Activated T-helper 17 cell treated with anti-CD3 and anti-CD28 coated beads, Interleukin-2, amount 50 U/mL, for 72 hours (primary cell): ENCODE measurements at regions not wholly inside any gene's neighbourhood (a gene's known extent, or its start where the extent isn't known, plus 50 kb on each side); places are given as distances from the start of the nearest gene placed in this dataset.
"Not testable (repeated sequence)": the region's sequence is repeated elsewhere in the genome, so short reads cannot be mapped to it uniquely, and the experiment has no call there.

ENCODE experiments used
- ATAC-seq: fragments of 150-1000 bp; cut with Tn5 transposase; replicated peaks from 2 replicates; pipeline ENCODE4 v1.10.0; 2021; ENCODE audit warnings: mild to moderate bottlenecking, moderate library complexity
- H3K27ac Mint-ChIP-seq: one replicate; pipeline ENCODE4 v1.8.0; 2022; ENCODE audit warnings: mixed read lengths
- H3K27me3 Mint-ChIP-seq: one replicate; pipeline ENCODE4 v1.8.0; 2022; ENCODE audit warnings: mixed read lengths
- H3K36me3 Mint-ChIP-seq: one replicate; pipeline ENCODE4 v1.8.0; 2022; ENCODE audit warnings: low read depth, mild to moderate bottlenecking, mixed read lengths
- H3K4me1 Mint-ChIP-seq: one replicate; pipeline ENCODE4 v1.8.0; 2022; ENCODE audit warnings: mixed read lengths
- H3K4me3 Mint-ChIP-seq: one replicate; pipeline ENCODE4 v1.8.0; 2022; ENCODE audit warnings: mild to moderate bottlenecking, mixed read lengths
- H3K9me3 Mint-ChIP-seq: one replicate; pipeline ENCODE4 v1.8.0; 2022; ENCODE audit warnings: mixed read lengths

DNA sequence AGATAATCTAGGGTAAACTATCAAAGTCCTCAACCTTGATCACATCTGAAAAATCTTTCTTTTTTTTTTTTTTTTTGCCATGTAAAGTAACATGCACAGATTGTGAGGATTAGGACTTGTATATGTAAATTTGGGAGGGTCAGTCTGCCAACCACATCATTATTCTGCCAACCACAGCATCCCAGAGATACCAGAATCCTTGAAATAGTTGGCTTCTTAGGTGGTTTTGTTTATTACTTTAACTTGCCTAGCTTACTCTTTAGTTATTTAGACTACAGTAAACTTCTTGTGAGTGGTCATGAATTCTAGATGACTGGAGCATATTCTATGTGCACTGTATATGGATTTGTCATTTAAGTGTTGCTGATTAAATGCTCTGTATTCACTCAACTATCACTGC is 242.1 kb upstream of the RBMS1 start:
- peaks cover 5% of the 10 kb centered on the region for H3K9me3 Mint-ChIP-seq
- H3K4me3 Mint-ChIP-seq, result no peak overlapping the region
- no peaks in the 10 kb centered on the region for H3K36me3 Mint-ChIP-seq
- peaks cover 7% of the 10 kb centered on the region for H3K27me3 Mint-ChIP-seq
- H3K4me1 Mint-ChIP-seq, result no peaks in the 10 kb centered on the region
- no peak overlapping the region for H3K27ac Mint-ChIP-seq
- ATAC-seq, result no peak

DNA sequence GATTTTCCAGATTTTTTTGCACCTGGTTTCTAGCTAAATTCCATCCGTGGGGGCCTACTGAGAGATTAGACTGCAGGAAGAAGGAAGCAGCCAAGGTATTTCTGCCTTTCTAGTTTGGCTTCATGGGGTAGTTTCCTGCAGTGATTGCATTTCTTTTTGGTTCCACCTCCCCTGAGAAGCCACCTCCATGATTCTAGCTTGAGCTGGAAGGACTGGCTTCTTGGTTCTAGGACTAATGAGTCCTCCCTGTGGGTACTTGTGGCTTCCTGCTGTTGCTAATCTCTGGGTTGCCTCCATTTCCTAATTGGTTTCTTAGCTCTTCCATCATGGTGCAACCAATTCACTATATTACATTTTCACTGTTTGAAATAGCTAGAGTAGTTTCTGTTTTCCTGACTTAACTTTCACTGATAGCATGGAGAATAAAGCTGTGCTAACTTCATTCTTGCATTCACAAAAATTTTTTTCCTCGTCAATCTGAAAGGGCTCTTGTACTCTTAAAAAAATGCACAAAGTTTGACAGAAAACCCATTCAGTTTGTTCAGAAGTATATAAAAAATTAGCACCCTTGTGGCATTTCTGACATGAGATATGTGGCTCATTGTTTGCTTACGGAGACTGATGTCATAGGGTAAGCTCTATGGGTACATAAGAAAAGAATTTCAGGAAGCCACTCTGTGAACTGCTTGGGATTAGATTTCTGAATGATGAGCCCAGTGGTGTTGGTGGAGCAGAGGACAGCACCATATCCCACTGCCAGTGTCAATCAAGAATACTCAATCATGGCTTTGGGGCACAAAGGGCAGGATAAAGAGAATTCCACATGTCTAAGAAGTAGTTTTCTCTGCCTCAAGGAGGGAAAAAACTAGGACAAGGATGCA is 242.8 kb upstream of the RBMS1 start:
- H3K27me3 Mint-ChIP-seq, result peaks cover 7% of the 10 kb centered on the region
- peaks cover 5% of the 10 kb centered on the region for H3K9me3 Mint-ChIP-seq

GRCh38 chr2:160737247-160737646 is 243.6 kb upstream of the RBMS1 start:
- Mint-ChIP-seq H3K4me3 (no peak overlapping the region), H3K27me3 (peaks cover 4% of the 10 kb centered on the region), H3K4me1 (no peaks in the 10 kb centered on the region), H3K9me3 (peaks cover 5% of the 10 kb centered on the region), H3K27ac (no peak overlapping the region), H3K36me3 (no peaks in the 10 kb centered on the region)
- no peak for ATAC-seq

More for the DNA sequence above, 242.8 kb upstream of the RBMS1 start:
- ATAC-seq, result no peak
- H3K36me3 Mint-ChIP-seq, result no peaks in the 10 kb centered on the region
- no peaks in the 10 kb centered on the region for H3K4me1 Mint-ChIP-seq
- no peak overlapping the region for H3K4me3 Mint-ChIP-seq
- H3K27ac Mint-ChIP-seq, result no peak overlapping the region

DNA sequence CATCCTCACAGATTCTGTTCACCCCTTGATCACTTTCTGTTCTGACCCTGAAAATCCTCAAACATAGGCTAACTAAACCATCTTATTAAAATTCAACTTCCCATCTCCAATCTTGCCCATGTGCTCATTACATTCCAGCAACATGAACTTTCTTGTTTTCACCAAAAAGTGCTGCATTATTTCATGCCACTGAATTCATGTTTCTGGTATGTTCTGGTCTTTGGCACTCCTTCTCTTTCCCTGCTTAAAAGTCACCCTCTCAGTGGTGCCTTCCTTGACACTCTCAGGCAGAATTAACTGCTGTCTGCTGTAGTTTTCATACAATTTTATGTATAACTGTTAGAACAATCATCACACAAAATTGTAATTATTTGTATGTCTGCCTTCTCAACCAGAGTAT is 247.7 kb upstream of the RBMS1 start:
- no peak overlapping the region for H3K4me3 Mint-ChIP-seq
- no peaks in the 10 kb centered on the region for H3K9me3 Mint-ChIP-seq
- H3K36me3 Mint-ChIP-seq, result no peaks in the 10 kb centered on the region
- peaks cover 8% of the 10 kb centered on the region for H3K27me3 Mint-ChIP-seq
- no peak for ATAC-seq
- H3K27ac Mint-ChIP-seq, result no peak overlapping the region
- no peaks in the 10 kb centered on the region for H3K4me1 Mint-ChIP-seq

GRCh38 chr2:160741815-160742214 is 248.2 kb upstream of the RBMS1 start:
- no peak for ATAC-seq
- Mint-ChIP-seq H3K4me1 (no peaks in the 10 kb centered on the region), H3K36me3 (no peaks in the 10 kb centered on the region), H3K27me3 (peaks cover 14% of the 10 kb centered on the region), H3K9me3 (no peaks in the 10 kb centered on the region), H3K4me3 (no peak overlapping the region), H3K27ac (no peak overlapping the region)

DNA sequence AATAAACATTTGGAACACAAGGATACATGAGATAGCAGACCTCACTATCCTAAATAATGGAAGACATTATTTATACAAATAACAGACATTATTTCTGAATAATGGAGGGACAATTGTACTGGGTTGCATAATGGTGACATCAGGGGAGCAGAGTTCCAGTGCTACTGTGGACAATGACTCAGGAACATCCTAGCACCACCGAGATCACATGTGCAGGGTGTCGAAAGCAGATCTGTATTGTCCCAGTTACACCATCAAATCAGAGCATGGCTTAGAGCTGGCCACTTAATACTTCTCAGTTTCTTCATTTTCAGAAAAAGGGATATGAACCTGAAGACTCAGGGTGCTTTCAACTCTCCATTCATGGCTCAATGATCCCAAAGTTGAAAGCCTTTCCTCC is 249.1 kb upstream of the RBMS1 start:
- no peak overlapping the region for H3K27ac Mint-ChIP-seq
- no peak overlapping the region for H3K4me3 Mint-ChIP-seq
- no peaks in the 10 kb centered on the region for H3K9me3 Mint-ChIP-seq

DNA sequence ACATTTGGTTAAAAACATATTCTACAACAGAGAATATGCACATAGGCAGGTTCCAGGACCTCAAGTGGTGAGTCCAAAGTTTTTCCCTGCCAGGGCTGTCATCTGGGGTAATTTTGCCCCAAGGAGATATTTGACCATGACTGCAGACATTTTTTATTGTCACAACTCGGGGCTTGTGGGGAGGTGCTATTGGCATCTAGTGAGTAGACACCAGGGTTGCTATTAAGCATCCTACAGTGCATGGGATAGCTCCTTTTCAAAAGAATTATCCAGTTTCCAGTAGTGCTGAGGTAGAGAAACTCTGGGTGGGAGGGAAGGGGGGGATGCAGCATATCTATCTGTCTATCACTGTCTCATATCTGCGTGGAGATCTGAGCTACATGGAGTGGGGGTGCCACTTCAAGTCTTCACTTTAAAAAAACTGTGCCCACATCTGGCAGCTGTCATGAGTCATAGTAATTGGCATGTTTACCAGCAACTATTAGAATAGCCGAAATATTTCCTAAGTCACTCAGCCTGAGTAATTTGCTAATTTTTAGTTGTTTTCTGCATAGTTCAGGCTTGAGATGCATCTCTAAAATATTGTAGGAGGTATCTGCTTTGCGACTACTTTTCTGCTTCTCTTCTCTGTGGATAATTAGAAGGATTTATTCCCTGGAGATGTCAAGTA is 254.0 kb upstream of the RBMS1 start:
- Mint-ChIP-seq H3K36me3 (no peaks in the 10 kb centered on the region), H3K4me1 (no peaks in the 10 kb centered on the region), H3K9me3 (no peaks in the 10 kb centered on the region), H3K27me3 (peaks cover 21% of the 10 kb centered on the region), H3K27ac (no peak overlapping the region), H3K4me3 (no peak overlapping the region)
- ATAC-seq, result no peak

More for the DNA sequence above, 249.1 kb upstream of the RBMS1 start:
- Mint-ChIP-seq H3K36me3 (no peaks in the 10 kb centered on the region), H3K4me1 (no peaks in the 10 kb centered on the region), H3K27me3 (peaks cover 14% of the 10 kb centered on the region)
- no peak for ATAC-seq

- Mint-ChIP-seq H3K4me1 (no peaks in the 10 kb centered on the region), H3K27ac (no peak overlapping the region), H3K4me3 (no peak overlapping the region), H3K27me3 (peaks cover 16% of the 10 kb centered on the region), H3K9me3 (peaks cover 6% of the 10 kb centered on the region), H3K36me3 (no peaks in the 10 kb centered on the region)
- no peak for ATAC-seq
These were observed 257.4 kb upstream of the RBMS1 start for GRCh38 chr2:160751021-160751420.

- H3K27me3 Mint-ChIP-seq, result peaks cover 7% of the 10 kb centered on the region
- ATAC-seq, result peak; percentile 32
- H3K27ac Mint-ChIP-seq, result no peak overlapping the region
- H3K4me3 Mint-ChIP-seq, result no peak overlapping the region
- H3K9me3 Mint-ChIP-seq, result peaks cover 6% of the 10 kb centered on the region
- H3K36me3 Mint-ChIP-seq, result no peaks in the 10 kb centered on the region
- no peaks in the 10 kb centered on the region for H3K4me1 Mint-ChIP-seq
These were observed 259.1 kb upstream of the RBMS1 start for GRCh38 chr2:160752475-160753330.

DNA sequence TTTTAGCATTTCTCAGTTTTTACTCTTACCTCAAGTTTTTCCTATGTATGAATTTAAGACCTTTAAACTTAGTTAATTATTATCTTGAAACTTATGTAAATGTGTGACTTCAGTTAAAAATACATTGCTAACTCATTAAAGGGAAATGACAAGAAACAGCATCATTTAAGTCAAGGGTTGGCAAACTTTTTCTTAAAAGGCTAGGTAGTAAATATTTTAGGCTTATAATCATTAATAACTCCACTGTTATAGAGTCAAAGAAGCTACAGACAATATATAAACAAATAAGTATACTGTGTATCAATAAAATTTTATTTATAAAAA is 259.7 kb upstream of the RBMS1 start:
- H3K27me3 Mint-ChIP-seq, result peaks cover 7% of the 10 kb centered on the region
- H3K4me1 Mint-ChIP-seq, result no peaks in the 10 kb centered on the region
- H3K4me3 Mint-ChIP-seq, result no peak overlapping the region
- no peak for ATAC-seq
- H3K9me3 Mint-ChIP-seq, result peaks cover 6% of the 10 kb centered on the region
- no peaks in the 10 kb centered on the region for H3K36me3 Mint-ChIP-seq
- H3K27ac Mint-ChIP-seq, result no peak overlapping the region

DNA sequence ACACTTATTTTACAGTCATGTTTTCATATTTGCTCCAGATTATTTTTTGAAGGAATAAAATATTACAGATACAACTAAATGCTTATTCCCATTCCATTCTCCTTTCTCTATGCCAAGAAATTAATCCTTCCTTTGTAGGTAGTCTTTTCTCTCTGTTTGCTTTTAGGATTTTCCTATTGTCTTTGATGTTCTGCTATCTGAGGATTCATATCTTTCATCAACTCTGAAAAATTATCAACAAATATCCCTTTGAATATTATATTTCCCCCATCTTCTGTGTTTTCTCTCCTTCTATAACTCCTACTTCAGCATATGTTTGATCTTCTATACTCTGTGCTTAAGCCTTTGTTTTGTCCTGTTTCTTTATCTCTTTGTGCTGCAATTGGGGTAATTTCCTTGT is 260.4 kb upstream of the RBMS1 start:
- no peak overlapping the region for H3K4me3 Mint-ChIP-seq
- peaks cover 7% of the 10 kb centered on the region for H3K27me3 Mint-ChIP-seq
- H3K27ac Mint-ChIP-seq, result no peak overlapping the region
- no peak for ATAC-seq
- no peaks in the 10 kb centered on the region for H3K4me1 Mint-ChIP-seq
- H3K36me3 Mint-ChIP-seq, result no peaks in the 10 kb centered on the region
- H3K9me3 Mint-ChIP-seq, result peaks cover 6% of the 10 kb centered on the region

- no peak for ATAC-seq
- Mint-ChIP-seq H3K9me3 (peaks cover 6% of the 10 kb centered on the region), H3K4me1 (no peaks in the 10 kb centered on the region), H3K36me3 (no peaks in the 10 kb centered on the region), H3K4me3 (no peak overlapping the region), H3K27me3 (peaks cover 3% of the 10 kb centered on the region), H3K27ac (no peak overlapping the region)
These were observed 262.9 kb upstream of the RBMS1 start for GRCh38 chr2:160756481-160756880.

- not testable (repeated sequence) for H3K4me3 Mint-ChIP-seq, H3K9me3 Mint-ChIP-seq, H3K4me1 Mint-ChIP-seq, H3K27ac Mint-ChIP-seq, H3K36me3 Mint-ChIP-seq, ATAC-seq
- H3K27me3 Mint-ChIP-seq, result peaks cover 17% of the 10 kb centered on the region
These were observed 269.0 kb upstream of the RBMS1 start for GRCh38 chr2:160762493-160763128.

GRCh38 chr2:160783474-160783873 is 289.9 kb upstream of the RBMS1 start:
- Mint-ChIP-seq H3K4me1 (no peaks in the 10 kb centered on the region), H3K4me3 (no peak overlapping the region), H3K27ac (no peak overlapping the region), H3K36me3 (no peaks in the 10 kb centered on the region), H3K9me3 (peaks cover 12% of the 10 kb centered on the region), H3K27me3 (no peaks in the 10 kb centered on the region)
- ATAC-seq, result no peak
